ENCODE measurements at regions not wholly inside any gene's neighbourhood (a gene's known extent, or its start where the extent isn't known, plus 50 kb on each side); places are given as distances from the start of the nearest gene placed in this dataset.

- DNase-seq (ENCODE audit: low spot score): no peak
- Histone ChIP-seq H3K27ac (no peak overlapping the region), H3K4me3 (no peak overlapping the region)
- TF ChIP-seq, protein P1, sequence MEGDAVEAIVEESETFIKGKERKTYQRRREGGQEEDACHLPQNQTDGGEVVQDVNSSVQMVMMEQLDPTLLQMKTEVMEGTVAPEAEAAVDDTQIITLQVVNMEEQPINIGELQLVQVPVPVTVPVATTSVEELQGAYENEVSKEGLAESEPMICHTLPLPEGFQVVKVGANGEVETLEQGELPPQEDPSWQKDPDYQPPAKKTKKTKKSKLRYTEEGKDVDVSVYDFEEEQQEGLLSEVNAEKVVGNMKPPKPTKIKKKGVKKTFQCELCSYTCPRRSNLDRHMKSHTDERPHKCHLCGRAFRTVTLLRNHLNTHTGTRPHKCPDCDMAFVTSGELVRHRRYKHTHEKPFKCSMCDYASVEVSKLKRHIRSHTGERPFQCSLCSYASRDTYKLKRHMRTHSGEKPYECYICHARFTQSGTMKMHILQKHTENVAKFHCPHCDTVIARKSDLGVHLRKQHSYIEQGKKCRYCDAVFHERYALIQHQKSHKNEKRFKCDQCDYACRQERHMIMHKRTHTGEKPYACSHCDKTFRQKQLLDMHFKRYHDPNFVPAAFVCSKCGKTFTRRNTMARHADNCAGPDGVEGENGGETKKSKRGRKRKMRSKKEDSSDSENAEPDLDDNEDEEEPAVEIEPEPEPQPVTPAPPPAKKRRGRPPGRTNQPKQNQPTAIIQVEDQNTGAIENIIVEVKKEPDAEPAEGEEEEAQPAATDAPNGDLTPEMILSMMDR (IDR thresholded peaks at IDR 0.05): no peak
Observed at GRCh38 chr12:126083926-126084325, 1018.7 kb downstream of the AACS start.

DNA sequence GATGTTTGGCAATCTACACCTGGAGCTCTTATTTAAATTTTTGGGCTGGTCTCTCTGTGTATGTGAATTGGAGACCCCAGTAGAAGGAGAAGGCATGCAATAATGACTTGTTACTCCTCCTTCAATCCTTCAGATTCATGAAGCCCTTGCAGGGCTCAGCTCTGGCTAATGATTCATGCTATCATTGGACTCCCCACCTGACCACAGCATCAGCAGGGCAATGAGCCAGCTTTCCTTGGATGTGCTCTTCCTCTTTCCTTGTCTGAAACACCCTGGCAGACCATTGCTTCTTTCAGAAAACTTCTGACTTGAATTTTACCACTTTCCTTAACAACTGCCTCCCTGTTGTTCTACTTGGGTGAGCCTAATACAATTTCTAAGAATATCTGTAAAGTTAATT, 1019.2 kb downstream of the AACS start:
- Histone ChIP-seq H3K27ac (no peak overlapping the region), H3K4me3 (no peak overlapping the region)
- no peak for DNase-seq (ENCODE audit: low spot score)
- TF ChIP-seq, protein P1 (IDR thresholded peaks at IDR 0.05): no peak

DNA sequence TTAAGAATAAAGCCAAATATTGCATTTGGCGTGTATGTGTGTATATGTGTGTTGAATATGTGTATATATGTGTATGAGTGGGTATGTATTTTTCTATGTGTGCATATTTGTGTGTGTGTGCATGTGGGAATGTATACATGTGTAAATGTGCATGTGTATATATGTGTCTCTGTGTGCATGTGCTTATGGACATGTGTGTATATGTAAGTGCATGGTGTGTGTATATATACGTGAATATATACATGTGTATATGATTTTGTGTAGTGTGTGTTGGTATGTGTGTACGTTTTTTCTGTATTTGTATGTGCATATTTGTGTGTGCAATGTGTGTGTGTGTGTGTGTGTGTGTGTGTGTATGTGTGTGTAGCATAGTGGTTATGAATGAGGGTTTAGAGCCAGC, 1021.0 kb downstream of the AACS start:
- H3K4me3 ChIP-seq: no peak overlapping the region
- TF ChIP-seq, protein P1 (IDR thresholded peaks at IDR 0.05): no peak
- no peak for DNase-seq (ENCODE audit: low spot score)
- no peak overlapping the region for H3K27ac ChIP-seq

DNA sequence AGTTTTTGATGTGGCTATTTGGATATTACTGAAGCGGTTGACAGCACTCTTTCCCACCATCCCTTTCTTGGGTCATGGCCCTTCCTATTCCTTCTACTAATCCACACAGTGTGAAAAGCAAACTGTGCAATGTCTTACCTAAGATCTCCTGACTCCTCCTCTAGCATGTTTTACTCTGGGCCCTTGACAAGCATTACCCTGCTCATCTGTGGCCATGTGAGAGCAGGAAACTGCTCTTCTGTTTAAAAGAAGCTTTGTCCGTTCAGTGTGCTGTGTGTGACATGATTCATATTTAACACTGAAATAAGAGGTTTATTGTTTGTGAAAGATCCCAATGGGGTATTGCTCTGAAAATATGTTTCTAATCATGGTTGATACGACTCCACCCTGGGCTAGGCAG, 1022.5 kb downstream of the AACS start:
- Histone ChIP-seq H3K27ac (no peak overlapping the region), H3K4me3 (no peak overlapping the region)
- TF ChIP-seq, protein P1 (IDR thresholded peaks at IDR 0.05): no peak
- no peak for DNase-seq (ENCODE audit: low spot score)

DNA sequence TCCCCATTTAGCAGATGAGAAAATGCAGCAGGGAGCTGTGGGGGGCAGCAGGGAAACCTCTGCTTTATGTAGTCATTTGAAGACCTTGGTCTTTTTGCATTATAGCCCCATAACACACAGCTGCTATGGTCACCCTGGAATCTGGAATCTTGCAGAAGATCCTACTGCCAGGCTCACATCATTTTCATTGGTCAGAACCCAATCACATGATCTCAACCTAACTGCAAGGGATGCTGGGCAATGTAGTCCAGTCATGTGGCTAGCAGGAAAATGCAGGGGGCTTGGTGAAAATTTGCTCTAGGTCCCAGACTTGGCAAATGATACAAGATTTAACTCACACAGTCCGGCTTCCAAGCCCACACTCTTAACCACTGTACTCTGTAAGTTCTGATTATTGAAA, 1028.7 kb downstream of the AACS start:
- H3K4me3 ChIP-seq: no peak overlapping the region
- TF ChIP-seq, protein P1 (IDR thresholded peaks at IDR 0.05): no peak
- DNase-seq (ENCODE audit: low spot score): no peak
- no peak overlapping the region for H3K27ac ChIP-seq

DNA sequence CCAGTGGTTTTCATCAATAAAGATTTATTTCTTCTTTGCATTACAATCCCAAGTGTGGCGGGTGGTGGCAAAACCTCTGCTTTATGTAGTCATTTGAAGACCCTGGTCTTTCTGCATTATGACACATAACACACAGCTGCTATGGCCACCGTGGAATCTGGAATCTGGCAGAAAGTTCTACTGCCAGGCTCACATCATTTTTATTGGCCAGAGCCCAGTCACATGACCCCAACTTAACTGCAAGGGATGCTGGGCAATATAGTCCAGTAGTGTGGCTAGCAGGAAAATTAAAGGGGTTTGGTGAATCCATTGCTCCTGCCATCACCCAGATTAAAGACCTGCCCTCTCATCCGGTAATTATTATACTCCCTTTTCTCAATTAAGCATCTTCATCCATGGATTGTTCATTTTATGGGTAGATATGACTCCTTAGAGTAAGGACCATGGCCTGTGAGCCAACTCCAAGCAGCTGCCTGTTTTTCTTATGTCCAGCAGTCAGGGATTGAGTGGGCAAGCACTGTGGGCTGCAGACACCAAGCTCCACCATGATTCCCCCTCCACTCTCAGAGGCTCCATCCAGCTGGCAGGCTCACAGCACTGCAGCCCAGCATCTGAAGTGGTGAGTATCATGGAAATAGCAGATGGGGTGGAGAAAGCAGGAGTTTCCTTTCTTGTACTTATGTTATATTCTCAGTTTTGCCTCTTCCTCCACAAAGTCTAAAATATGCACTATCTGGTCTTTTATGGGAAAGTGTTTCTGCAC, 1030.7 kb downstream of the AACS start:
- H3K27ac ChIP-seq: no peak overlapping the region
- no peak for DNase-seq (ENCODE audit: low spot score)
- no peak overlapping the region for H3K4me3 ChIP-seq
- TF ChIP-seq, protein P1 (IDR thresholded peaks at IDR 0.05): no peak

DNA sequence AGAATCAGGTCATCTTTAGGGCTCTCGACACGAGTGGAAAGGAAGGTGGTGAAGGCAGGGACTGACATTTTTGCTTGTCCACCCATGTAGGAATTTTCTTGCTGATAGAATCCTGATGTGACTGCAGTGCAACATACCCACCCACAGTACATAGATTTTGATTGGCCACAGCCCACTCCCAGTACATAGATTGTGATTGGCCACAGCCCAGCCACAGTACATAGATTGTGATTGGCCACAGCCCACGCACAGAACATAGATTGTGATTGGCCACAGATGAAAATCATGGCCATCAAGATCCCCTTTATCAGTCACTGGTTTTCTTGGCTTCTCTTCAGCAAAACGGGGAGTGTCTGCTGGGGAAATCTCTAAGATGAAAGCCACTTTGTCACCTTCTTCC, 1041.5 kb downstream of the AACS start:
- no peak overlapping the region for H3K27ac ChIP-seq
- TF ChIP-seq, protein P1 (IDR thresholded peaks at IDR 0.05): no peak
- H3K4me3 ChIP-seq: no peak overlapping the region
- no peak for DNase-seq (ENCODE audit: low spot score)

Data from coronary artery (tissue), 2 donors.